CD4-positive, alpha-beta T cell treated with Interleukin-4 for 4 hours (primary cell): ENCODE measurements at regions not wholly inside any gene's neighbourhood (a gene's known extent, or its start where the extent isn't known, plus 50 kb on each side); places are given as distances from the start of the nearest gene placed in this dataset.
"Not testable (repeated sequence)": the region's sequence is repeated elsewhere in the genome, so short reads cannot be mapped to it uniquely, and the experiment has no call there.

ENCODE experiments used
- DNase-seq: peaks from one replicate; pipeline ENCODE4 v3.0.0-alpha.2; 2020

DNA sequence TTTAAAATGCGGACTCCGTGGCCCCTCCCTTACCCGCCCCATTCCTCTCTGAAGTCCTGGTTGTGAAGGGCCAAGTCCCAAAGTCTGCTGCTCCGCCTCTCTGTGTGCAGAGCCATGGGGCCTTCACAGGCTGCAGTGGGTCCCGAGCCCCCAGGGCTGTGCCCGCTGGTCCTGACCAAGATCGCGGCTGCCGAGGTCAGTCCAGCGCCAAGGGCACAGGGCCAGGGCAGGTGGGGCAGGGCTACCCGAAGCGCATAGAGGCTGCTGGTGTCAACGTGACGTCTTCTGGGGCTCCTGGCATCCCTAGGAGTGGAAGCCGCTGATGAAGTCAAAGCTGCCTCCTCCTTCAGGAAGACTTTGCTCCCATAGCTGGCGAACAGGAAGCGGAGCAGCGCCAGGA is 858.8 kb downstream of the TUBA3C start:
- DNase-seq, result not testable (repeated sequence)

DNA sequence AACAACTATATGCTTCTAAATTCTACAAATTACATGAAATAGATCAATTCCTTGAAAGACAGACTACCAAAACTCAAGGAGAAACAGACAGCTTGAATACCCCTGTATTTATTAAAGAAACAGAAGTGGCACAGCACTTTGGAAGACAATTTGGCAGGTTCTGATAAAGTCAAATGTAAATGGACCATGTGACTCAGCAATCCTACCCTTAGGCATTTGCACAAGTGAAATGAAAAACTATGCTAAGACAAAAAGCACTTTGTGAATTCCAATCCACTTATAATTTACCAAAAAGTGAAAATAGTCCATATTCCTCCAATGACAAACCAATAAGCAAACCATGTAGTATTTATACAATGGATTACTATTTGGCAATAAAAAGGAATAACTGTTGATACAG is 862.0 kb downstream of the TUBA3C start:
- not testable (repeated sequence) for DNase-seq

GRCh38 chr13:18303240-18303813 is 878.3 kb downstream of the TUBA3C start:
- not testable (repeated sequence) for DNase-seq

DNA sequence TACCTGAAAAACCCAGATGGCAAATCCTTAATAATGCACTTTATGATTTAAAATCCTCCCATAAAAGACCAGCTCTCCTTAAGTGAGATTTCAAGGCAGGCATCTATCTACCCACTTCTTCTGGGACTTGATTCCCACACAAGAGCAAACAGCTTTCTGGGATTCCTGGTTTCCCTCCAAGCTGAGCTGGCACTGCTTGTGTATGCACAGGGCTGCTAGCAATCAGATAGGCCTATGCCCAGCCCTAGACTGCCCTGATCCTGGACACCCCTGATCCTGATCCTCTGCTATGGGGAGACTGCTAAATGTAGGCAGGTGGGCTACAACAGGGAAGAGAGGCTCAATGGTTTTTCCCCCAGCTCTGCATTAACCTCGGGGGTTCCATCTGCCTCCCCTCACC is 880.7 kb downstream of the TUBA3C start:
- not testable (repeated sequence) for DNase-seq

- DNase-seq, result not testable (repeated sequence)
Measured at GRCh38 chr13:18297359-18297758, 884.3 kb downstream of the TUBA3C start.

DNA sequence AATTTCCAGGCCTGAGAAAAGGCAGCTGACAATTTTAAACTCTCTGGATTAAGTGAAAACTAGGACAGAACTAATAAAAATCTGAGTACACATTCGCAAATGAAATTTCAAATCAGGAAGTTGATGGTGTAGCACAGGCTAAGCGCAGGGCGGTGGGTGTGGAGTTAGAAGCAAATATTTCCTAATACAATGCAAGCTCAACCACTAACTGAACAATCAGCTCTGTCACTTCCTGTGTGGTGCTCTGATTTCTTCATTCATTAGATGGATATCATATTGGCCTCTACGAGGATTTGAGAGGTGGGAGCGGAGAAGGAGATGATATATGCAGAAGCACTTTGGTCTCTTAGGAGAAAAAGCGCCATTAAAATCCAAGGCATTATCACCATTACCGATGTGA is 885.0 kb downstream of the TUBA3C start:
- DNase-seq, result not testable (repeated sequence)

- not testable (repeated sequence) for DNase-seq
Measured at GRCh38 chr13:18294311-18294710, 887.3 kb downstream of the TUBA3C start.

GRCh38 chr13:18286848-18287247 is 894.8 kb downstream of the TUBA3C start:
- not testable (repeated sequence) for DNase-seq

DNA sequence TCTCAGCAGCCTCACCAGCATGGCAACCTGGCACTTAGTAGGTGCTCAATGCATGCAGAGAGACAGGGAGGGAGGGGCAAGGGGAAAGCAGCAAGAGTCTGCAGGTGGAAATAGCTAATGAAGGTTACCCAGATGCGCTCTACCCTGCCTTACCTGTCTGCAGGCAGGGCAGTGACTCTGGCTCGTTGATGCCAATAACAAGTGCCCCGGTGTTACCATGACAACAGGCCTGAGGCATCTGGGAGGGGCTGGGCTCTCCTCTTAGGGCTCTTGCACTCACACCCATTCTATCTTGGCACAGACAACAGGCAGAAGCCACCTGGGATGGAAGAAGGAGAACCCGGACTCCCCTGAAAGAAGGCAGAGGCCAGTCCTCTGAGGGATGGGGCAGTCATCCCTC is 896.0 kb downstream of the TUBA3C start:
- DNase-seq, result not testable (repeated sequence)

DNA sequence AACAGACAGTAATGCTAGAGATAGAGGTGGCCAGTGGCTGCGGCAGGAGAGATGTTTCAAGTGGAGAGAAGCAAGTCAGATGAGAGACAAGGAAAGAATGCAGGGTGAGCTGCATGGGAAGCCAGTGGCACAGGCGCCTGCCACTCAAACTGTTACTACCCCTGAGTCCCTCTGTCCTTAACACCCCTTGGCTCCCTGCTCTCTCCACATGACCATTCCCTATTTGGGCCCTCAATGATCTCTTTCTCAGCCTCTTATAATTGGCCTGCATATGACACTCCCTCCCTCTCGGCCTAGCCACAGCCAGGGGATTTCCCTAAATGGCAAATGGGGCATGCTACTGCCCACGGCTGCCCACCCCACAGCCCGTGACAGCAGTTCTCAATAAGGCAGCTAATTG is 897.6 kb downstream of the TUBA3C start:
- DNase-seq, result not testable (repeated sequence)

- not testable (repeated sequence) for DNase-seq
Measured at GRCh38 chr13:18281829-18282597, 899.6 kb downstream of the TUBA3C start.

- not testable (repeated sequence) for DNase-seq
Measured at GRCh38 chr13:18280904-18281828, 900.5 kb downstream of the TUBA3C start.

- not testable (repeated sequence) for DNase-seq
Measured at GRCh38 chr13:18279971-18280370, 901.7 kb downstream of the TUBA3C start.

DNA sequence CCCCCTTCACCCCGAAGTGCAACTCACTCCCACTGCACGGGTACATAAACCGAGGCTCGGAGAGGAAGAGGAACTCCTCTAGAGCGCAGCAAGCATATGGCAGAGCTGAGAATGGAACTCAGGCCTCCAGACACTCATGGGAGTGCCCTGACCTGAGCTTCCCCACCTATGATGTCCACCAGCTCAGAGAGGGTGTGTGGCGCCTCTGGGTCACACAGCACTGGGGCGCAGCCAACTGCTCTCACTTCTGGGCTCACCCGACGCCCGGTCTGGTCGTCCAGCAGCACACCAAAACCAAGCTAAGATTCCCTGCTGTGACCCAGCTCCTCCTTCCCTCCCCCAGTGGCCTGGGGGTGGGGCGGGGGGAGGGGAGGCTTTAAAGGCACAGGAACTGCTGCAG is 904.3 kb downstream of the TUBA3C start:
- not testable (repeated sequence) for DNase-seq

DNA sequence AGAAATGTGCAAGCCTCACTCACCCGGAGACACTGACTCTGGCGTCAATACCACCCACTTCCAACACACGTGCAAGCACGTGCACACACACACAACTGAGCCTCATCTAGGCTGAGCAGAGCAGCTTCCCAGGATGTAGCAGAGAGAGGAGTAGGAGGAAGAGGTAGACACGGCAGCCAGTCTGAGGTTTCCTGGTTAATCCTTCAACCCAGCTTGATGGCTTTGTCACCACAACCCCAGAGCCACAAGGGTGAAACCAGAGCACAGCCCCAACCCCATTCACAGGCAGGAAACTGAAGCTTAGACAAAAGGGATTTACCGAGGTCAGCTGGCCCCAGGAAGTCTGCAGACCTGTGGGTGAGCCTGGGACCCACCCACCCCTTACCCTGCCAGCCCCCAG is 905.3 kb downstream of the TUBA3C start:
- not testable (repeated sequence) for DNase-seq

DNA sequence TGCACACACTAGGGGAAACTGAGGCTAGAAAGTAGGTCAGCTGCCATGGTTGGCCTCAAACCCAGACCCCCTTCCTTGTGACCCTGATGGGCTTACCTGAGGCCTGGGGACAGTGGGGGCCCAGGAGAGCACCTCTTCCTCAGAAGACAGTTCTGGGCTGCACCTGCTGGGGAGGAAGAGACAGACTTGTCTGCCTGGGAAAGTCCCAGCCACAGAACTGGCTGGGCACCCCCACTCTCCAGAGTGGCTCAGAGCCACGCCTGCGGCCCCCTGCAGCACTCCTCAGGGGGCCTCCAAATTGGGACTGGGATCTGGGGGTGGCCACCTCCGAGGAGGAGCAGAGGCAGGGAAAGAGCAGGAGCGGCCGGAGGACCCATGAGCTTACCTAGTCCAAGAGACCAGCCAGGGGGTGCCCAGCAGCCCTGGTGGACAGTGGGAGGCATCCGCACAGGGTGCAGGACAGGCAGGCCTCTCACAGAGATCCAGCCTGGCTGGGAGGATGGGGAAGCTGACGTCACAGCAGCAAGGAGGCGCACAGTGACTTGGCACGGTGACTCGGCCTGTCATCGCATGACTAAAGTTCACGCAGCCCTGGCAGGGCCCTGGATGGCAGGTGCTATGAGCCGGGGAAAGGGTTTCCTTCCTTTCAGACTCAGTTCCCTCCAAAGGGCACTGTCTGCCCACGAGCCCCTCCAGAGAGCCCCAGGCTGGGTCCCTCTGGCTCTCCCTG is 907.7 kb downstream of the TUBA3C start:
- not testable (repeated sequence) for DNase-seq

DNA sequence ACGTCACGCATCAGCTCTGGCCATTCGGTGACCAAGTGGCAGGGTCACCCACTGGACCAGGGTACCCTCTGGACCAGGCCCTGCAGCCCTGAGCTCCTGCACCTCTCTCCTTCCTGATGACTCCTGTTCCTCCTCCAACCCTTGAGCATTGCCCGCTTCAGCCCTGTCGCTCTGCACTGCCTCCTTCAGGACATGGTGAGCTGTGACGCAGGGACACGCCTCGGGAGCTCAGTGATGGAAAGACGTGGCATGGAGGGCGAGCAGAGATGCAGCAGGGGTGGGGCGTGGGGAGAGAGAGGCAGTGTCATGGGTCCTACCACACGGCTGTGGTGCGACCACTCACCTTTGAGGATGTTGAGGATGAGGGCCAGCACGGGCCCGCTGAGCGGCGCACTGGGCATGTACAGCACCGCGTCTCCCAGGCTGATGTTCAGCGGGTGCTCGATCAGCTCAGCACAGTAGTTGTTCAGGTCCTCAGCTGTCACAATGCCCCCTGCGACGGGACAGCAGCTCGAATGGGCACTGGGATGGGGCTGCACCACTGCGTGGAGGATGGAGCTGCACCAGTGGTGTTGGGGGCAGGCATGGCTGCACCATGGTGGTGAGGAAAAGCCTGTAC is 922.7 kb downstream of the TUBA3C start:
- DNase-seq, result not testable (repeated sequence)

GRCh38 chr13:18257686-18258085 is 923.9 kb downstream of the TUBA3C start:
- not testable (repeated sequence) for DNase-seq

DNA sequence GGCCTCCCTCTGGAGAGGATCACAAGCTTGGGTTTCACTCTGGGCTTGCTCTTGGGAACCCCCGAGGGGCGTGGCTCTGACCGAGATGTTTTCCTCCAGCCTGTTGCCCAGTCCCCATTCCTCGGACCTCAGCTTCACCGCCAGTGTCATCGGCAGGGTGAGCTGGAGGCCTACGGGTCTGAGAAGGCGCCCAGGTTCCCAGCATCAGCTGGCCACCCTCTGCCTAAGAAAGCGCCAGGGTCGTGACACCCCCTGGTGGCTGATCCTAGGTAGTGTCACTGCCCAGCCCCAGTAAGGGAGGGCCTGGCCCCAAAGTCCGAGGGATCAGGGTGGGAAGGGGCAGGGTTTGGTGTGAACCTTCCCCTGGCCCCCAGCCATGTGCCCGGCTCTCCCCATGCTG is 928.8 kb downstream of the TUBA3C start:
- DNase-seq, result not testable (repeated sequence)

- DNase-seq, result not testable (repeated sequence)
Measured at GRCh38 chr13:18248533-18249240, 932.9 kb downstream of the TUBA3C start.

DNA sequence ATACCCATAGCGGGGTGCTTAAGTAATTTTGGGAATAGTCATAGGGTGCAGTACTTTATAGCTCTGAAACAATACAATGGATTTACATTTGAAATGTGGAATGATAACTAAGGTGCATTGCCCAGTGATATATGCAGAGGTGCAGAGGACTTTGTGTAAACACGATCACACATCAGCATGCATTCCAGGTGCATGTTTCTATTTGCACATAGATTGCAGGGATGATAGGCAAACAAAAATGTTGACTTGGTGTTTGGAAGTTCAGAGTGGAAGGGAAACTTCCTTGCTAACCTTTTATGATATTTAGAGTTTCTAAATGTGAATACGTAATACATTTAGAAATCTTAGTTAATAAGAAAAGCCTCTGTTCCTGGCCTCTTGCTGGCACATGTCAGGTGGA is 941.5 kb downstream of the TUBA3C start:
- DNase-seq, result not testable (repeated sequence)
